PC-3 (cell line): ENCODE measurements at regions not wholly inside any gene's neighbourhood (a gene's known extent, or its start where the extent isn't known, plus 50 kb on each side); places are given as distances from the start of the nearest gene placed in this dataset.

Experiments
- CTCF ChIP-seq: fragments of 300-600 bp; sonication (generic); conservative IDR thresholded peaks from 2 replicates; pipeline ENCODE4 v1.5.1; 2017; ENCODE audit warnings: antibody characterized with exemption, low read depth, mild to moderate bottlenecking, low read length
- EZH2 ChIP-seq: fragments of 300-600 bp; sonication (generic); IDR thresholded peaks from one replicate; pipeline ENCODE4 v1.6.1; 2017; ENCODE audit warnings: antibody characterized with exemption, mild to moderate bottlenecking, low read length; ENCODE audit not compliant: unreplicated experiment

- TF ChIP-seq CTCF (no peak), EZH2 (no peak)
Measured at GRCh38 chr20:22690616-22691179, 106.3 kb upstream of the FOXA2 start.
